B cell (primary cell): ENCODE measurements at regions not wholly inside any gene's neighbourhood (a gene's known extent, or its start where the extent isn't known, plus 50 kb on each side); places are given as distances from the start of the nearest gene placed in this dataset.

ENCODE experiments used
- ATAC-seq: fragments of 200-7000 bp; cut with Tn5 transposase; one replicate; pipeline ENCODE4 v1.10.0; 2021; ENCODE audit warnings: low read depth, mild to moderate bottlenecking, moderate number of reproducible peaks, moderate library complexity
- CTCF ChIA-PET: fragments of 350-600 bp; sonication (Branson Sonifier 250); formaldehyde crosslinking; loops from one replicate; lab custom pipeline; 2021; ENCODE audit warnings: antibody characterized with exemption, inconsistent platforms; lab: Charles Lee
- POLR2A ChIA-PET: fragments of 350-600 bp; sonication (Branson Sonifier 250); formaldehyde crosslinking; loops from one replicate; lab custom pipeline; 2021; ENCODE audit warnings: antibody characterized with exemption; lab: Charles Lee
- DNase-seq: peaks from one replicate; pipeline ENCODE4 v3.0.0; 2013
- H2AFZ ChIP-seq: 2 replicates; pipeline ENCODE4 v1.6.1; 2012; ENCODE audit warnings: mild to moderate bottlenecking, low read depth, low read length; ENCODE audit not compliant: insufficient read depth, poor library complexity, severe bottlenecking
- H3K27ac ChIP-seq, 2 donors: 1 replicate in 1 of 2; 2 replicates in 1 of 2; pipeline ENCODE4 v1.5.1; 2012 to 2013; ENCODE audit warnings: low read length in 2 of 2, mild to moderate bottlenecking in 2 of 2, moderate library complexity in 1 of 2
- H3K27me3 ChIP-seq, 4 experiments: fragments of 200-600 bp in 1 of 4; sonication (generic) in 1 of 4; replicated peaks in 1 of 4; 1 replicate in 2 of 4; 2 replicates in 2 of 4; pipeline versions ENCODE4 v1.6.1 to v1.7.0; 2013 to 2016; ENCODE audit warnings: low read length in 3 of 4, mild to moderate bottlenecking in 2 of 4, mixed read lengths in 1 of 4, moderate library complexity in 1 of 4; ENCODE audit not compliant: insufficient read depth in 4 of 4, control insufficient read depth in 3 of 4; ENCODE audit errors: control extremely low read depth in 1 of 4
- H3K36me3 ChIP-seq, 2 experiments: replicated peaks in 1 of 2; 1 replicate in 1 of 2; 2 replicates in 1 of 2; pipeline versions ENCODE4 v1.6.1 to v1.7.1; 2013; ENCODE audit warnings: low read length in 1 of 2; ENCODE audit not compliant: insufficient read depth in 2 of 2, control insufficient read depth in 1 of 2; ENCODE audit errors: control extremely low read depth in 1 of 2, extremely low read depth in 1 of 2
- H3K4me1 ChIP-seq, 2 donors: fragments of 200-600 bp in 1 of 2; sonication (generic) in 1 of 2; 1 replicate in 1 of 2; 2 replicates in 1 of 2; pipeline versions ENCODE4 v1.5.1 to v1.6.1; 2013 to 2017; ENCODE audit warnings: low read length in 2 of 2; ENCODE audit not compliant: control insufficient read depth in 2 of 2, insufficient read depth in 2 of 2
- H3K4me2 ChIP-seq: replicated peaks from 2 replicates; pipeline ENCODE3; 2012; ENCODE audit warnings: mild to moderate bottlenecking, low read depth, low read length; ENCODE audit not compliant: poor library complexity, severe bottlenecking
- H3K4me3 ChIP-seq, 5 experiments: fragments of 200-600 bp in 1 of 5; sonication (generic) in 1 of 5; 1 replicate in 3 of 5; 2 replicates in 2 of 5; pipeline versions ENCODE4 v1.5.1 to v1.7.0; 2011 to 2016; ENCODE audit warnings: low read length in 4 of 5, mild to moderate bottlenecking in 4 of 5, low read depth in 2 of 5, control low read depth in 1 of 5, moderate library complexity in 1 of 5; ENCODE audit not compliant: insufficient read depth in 1 of 5; ENCODE audit errors: control extremely low read depth in 1 of 5, extremely low read depth in 1 of 5
- H3K79me2 ChIP-seq: fragments of 200-600 bp; sonication (generic); one replicate; pipeline ENCODE4 v1.6.0; 2016; ENCODE audit warnings: low read length; ENCODE audit not compliant: control insufficient read depth, insufficient read depth
- H3K9ac ChIP-seq: fragments of 200-600 bp; sonication (generic); 2 replicates; pipeline ENCODE4 v1.6.1; 2017; ENCODE audit warnings: mild to moderate bottlenecking, low read length, moderate library complexity
- H3K9me3 ChIP-seq, 3 donors: one replicate each; pipeline versions ENCODE4 v1.6.1 to v1.7.1; 2013; ENCODE audit warnings: low read length in 2 of 3; ENCODE audit not compliant: control insufficient read depth in 2 of 3, insufficient read depth in 1 of 3; ENCODE audit errors: control extremely low read depth in 1 of 3
- H4K20me1 ChIP-seq: 2 replicates; pipeline ENCODE4 v1.6.0; 2012; ENCODE audit warnings: mild to moderate bottlenecking, low read length; ENCODE audit not compliant: insufficient read depth, control insufficient read depth, poor library complexity, severe bottlenecking
- H3K27ac Mint-ChIP-seq: one replicate; pipeline ENCODE4 v1.8.0; 2021; ENCODE audit warnings: mixed read lengths
- H3K27me3 Mint-ChIP-seq: one replicate; pipeline ENCODE4 v1.8.0; 2021; ENCODE audit warnings: mixed read lengths
- H3K4me1 Mint-ChIP-seq: one replicate; pipeline ENCODE4 v1.8.0; 2021; ENCODE audit warnings: mixed read lengths
- H3K4me3 Mint-ChIP-seq: one replicate; pipeline ENCODE4 v1.8.0; 2021; ENCODE audit warnings: mixed read lengths
- H3K9me3 Mint-ChIP-seq: one replicate; pipeline ENCODE4 v1.8.0; 2022; ENCODE audit warnings: mixed read lengths; ENCODE audit not compliant: insufficient read depth
- EZH2 ChIP-seq: IDR thresholded peaks from 2 replicates; pipeline ENCODE4 v1.6.1; 2012; ENCODE audit warnings: borderline replicate concordance, low read depth, mild to moderate bottlenecking, moderate library complexity, low read length; ENCODE audit not compliant: insufficient read depth, poor library complexity, severe bottlenecking
- WGBS: methylation state at CpG from one replicate; pipeline ENCODE4 v1.1.5; 2013; ENCODE audit warnings: missing lambda C conversion rate; ENCODE audit not compliant: insufficient coverage; 5-methylcytosine and 5-hydroxymethylcytosine counted together
- intact Hi-C: fragments of 100-400 bp; cut with micrococcal nuclease; formaldehyde crosslinking; loops from one replicate; pipeline ENCODE4 v1.10.0; 2022
- TF ChIP-seq, protein P1 (sequence below): fragments of 200-600 bp; IDR thresholded peaks from one replicate; pipeline ENCODE4 v1.8.0; 2022; ENCODE audit warnings: antibody characterized with exemption, mild to moderate bottlenecking

DNA sequence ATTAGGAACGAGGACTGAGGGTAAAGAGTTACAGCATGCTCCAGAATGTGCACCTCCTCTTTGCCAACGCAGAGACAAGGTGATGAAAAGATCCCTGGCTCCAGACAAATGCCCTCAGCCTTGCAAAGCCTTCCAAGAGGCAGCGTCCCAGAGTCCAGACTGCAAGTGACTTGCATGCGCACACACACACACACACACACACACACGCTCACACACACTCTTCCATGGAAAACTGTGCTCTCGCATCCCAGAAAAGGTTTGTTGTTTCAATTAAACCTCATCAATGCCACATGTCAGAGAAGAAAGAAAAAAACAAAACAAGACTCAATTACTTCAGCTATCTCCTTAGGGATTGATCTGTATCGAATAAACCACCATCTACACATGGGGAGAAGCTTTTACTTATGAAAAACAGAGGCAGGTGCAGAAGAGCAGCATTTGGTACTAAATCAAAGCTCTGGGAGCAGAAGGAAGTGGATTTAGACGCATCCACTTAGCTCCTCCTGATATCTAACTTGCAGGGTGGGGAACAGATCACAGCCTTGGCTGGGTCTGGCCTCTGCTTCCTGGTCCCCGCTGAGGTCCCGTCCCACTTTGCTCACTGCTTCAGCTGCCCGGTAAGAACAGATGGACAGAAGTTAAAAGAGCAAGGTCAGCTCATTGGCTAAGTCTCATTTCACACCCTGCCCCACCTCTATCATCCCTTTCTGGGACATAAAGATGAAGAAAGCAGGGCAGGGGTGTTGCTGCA, 249.8 kb upstream of the BLID start:
- Histone ChIP-seq H3K27me3 (no peaks in the 10 kb centered on the region), H3K4me3 (no peak overlapping the region), H3K4me1 (no peaks in the 10 kb centered on the region), H3K9ac (no peak overlapping the region), H3K9me3 (no peaks in the 10 kb centered on the region), H2AFZ (no peak overlapping the region), H4K20me1 (no peaks in the 10 kb centered on the region), H3K4me2 (no peak overlapping the region), H3K27ac (no peak overlapping the region), H3K79me2 (no peaks in the 10 kb centered on the region), H3K36me3 (no peaks in the 10 kb centered on the region)
- Mint-ChIP-seq H3K27ac (no peak overlapping the region), H3K4me1 (no peaks in the 10 kb centered on the region), H3K27me3 (peaks cover 2% of the 10 kb centered on the region), H3K4me3 (no peak overlapping the region), H3K9me3 (no peaks in the 10 kb centered on the region)
- ATAC-seq = no peak
- 82% methylated on average over 7 of the region's 11 CpGs for WGBS
- DNase-seq = no peak
- POLR2A ChIA-PET = no interaction called here
- TF ChIP-seq EZH2 = no peak
- TF ChIP-seq, protein P1, sequence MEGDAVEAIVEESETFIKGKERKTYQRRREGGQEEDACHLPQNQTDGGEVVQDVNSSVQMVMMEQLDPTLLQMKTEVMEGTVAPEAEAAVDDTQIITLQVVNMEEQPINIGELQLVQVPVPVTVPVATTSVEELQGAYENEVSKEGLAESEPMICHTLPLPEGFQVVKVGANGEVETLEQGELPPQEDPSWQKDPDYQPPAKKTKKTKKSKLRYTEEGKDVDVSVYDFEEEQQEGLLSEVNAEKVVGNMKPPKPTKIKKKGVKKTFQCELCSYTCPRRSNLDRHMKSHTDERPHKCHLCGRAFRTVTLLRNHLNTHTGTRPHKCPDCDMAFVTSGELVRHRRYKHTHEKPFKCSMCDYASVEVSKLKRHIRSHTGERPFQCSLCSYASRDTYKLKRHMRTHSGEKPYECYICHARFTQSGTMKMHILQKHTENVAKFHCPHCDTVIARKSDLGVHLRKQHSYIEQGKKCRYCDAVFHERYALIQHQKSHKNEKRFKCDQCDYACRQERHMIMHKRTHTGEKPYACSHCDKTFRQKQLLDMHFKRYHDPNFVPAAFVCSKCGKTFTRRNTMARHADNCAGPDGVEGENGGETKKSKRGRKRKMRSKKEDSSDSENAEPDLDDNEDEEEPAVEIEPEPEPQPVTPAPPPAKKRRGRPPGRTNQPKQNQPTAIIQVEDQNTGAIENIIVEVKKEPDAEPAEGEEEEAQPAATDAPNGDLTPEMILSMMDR = no peak
- intact Hi-C loops = no loop called here
- CTCF ChIA-PET = no interaction called here

DNA sequence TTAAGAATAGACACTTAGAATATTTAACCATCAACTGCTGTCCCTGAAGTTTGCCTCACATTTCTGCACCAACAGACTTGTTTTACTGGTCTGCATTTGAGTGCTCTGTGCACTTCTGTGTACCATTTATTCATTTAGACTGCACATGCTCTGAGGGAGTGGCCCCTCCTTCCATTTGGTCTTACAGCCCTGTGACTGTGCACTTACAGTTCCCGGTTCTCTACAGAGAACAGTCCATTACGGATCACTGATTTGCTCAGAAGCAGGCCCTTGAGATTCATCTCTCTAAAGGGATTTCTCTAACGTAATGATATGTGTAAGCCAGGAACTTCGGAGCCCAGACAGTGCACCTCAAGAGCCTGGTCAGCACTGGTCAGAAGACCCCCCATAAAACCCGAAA, 247.3 kb upstream of the BLID start:
- Histone ChIP-seq H3K79me2 (no peaks in the 10 kb centered on the region), H2AFZ (no peak overlapping the region), H4K20me1 (no peaks in the 10 kb centered on the region), H3K4me3 (no peak overlapping the region), H3K27me3 (no peaks in the 10 kb centered on the region), H3K9me3 (no peaks in the 10 kb centered on the region), H3K27ac (no peak overlapping the region), H3K4me2 (no peak overlapping the region), H3K36me3 (no peaks in the 10 kb centered on the region), H3K9ac (no peak overlapping the region), H3K4me1 (no peaks in the 10 kb centered on the region)
- ATAC-seq (no peak), DNase-seq (no peak)
- H3K27me3 Mint-ChIP-seq = peaks cover 2% of the 10 kb centered on the region
- no peak for TF ChIP-seq EZH2
- TF ChIP-seq, protein P1 = no peak
- POLR2A ChIA-PET = no interaction called here
- no peak overlapping the region for H3K4me3 Mint-ChIP-seq
- no peaks in the 10 kb centered on the region for H3K9me3 Mint-ChIP-seq
- intact Hi-C loops = no loop called here
- no peaks in the 10 kb centered on the region for H3K4me1 Mint-ChIP-seq
- CTCF ChIA-PET = no interaction called here
- H3K27ac Mint-ChIP-seq = no peak overlapping the region
- WGBS = 96% methylated on average over 5 of the region's 5 CpGs
